ENCODE measurements at regions not wholly inside any gene's neighbourhood (a gene's known extent, or its start where the extent isn't known, plus 50 kb on each side); places are given as distances from the start of the nearest gene placed in this dataset.

- TF ChIP-seq CTCF (conservative IDR thresholded peaks at IDR 0.05) (no peak), ZFX (IDR thresholded peaks at IDR 0.05) (no peak)
Measured at GRCh38 chr5:57422341-57422740, 60.3 kb downstream of the ACTBL2 start.
